ENCODE measurements at regions not wholly inside any gene's neighbourhood (a gene's known extent, or its start where the extent isn't known, plus 50 kb on each side); places are given as distances from the start of the nearest gene placed in this dataset.

GRCh38 chr3:177725165-177725564 is 527.9 kb upstream of the TBL1XR1 start:
- DNase-seq, result no peak

GRCh38 chr3:177726807-177727206 is 529.5 kb upstream of the TBL1XR1 start:
- DNase-seq, result no peak

DNA sequence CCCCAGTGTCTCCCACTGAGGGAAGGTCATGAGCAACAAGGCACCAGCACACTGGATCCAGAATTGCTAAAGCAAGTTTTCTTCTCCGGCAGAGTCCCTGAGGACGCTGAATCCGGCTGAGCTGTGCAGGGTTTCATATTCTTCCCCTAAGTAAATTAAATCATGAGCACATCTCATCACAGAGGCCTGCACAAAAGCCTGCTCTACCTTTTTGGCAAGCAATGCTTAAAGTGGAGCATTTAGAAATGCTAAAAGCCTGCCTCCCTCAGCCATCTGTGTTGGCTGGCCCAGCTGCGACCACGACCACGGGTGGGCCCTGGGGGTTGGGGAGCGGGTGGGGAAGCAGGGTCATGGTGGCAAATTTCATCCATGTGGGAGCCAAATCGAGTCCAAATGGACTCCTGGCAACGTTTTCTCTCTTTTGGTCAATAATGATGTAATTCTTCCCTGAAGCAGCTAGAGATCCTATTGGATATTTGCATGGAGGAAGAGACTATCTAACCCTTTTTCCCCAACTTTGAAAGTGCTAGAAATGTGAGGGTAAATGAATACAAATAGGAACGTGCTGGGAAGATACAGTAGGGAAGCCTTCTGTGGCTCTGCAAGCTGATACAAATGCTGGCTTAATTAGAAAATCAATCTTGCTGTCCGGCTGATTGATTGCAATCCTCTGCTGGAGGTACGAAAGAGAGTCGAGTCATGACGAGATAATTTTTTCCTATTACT is 532.8 kb upstream of the TBL1XR1 start:
- DNase-seq, result no peak

- DNase-seq, result no peak
Measured at GRCh38 chr3:177730814-177731213, 533.5 kb upstream of the TBL1XR1 start.

DNA sequence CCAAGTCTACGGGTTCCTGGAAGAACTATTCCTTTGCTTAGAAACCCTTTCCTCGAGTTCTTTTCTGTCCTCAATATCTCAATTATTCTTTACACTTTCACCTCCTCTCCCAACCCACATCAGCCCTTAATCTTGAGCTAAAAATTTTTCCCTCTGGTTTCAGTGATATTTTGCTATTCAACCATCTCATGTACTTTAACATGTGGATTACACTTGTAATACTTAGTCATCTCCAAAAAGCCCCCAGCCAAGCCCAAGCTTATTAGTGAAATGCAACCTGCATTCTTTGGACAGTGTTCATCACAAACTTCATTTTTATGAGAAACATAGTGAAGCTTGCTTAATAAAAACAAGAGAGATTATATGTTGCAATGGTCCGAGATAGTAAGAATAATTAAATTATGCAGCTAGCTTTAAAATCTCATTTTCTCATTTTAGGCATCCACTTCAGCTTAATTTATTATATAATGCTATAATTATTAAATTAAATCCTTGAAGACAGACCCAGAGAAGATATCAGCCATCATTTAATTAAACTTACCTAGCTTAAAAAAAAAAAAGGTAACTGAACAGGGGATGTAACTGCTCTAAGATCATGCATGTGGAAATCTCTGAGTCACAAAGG is 534.5 kb upstream of the TBL1XR1 start:
- no peak for DNase-seq

DNA sequence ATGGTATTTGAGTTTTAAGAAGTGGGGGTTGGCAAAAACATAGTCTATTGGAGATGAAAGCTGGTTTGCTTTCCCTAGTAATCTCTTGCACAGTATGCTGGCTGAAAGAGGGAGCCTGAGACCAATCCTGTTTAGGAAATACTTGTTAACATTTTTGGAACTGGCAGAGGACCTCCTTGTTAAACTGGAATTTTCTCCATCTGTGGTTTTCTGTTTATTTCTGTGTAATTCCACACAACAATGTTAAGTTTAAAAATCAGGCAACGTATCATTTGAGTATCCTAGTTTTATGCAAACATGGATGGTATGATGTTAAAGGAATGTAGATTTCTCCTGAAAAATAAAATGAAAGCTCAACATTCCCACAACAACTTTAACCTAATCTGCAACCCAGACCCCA is 536.0 kb upstream of the TBL1XR1 start:
- no peak for DNase-seq

DNA sequence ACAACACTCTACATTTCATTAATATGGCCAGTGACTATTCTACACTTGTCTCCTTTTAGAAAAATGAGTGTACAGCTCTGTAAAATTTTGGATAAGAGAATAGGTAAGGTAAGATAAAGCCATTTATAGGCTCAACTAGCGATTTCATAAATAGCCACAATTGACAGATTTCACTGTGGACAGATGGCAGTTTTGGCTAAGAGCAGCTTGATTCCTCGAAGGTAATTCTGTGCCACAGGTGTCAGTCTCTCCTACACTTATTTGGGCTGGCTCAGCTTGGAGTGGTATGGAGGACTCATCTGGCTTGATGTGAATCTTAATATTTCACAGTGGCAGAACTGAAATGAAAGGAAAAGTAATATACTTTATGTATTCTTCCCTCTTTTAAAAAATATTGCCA is 536.7 kb upstream of the TBL1XR1 start:
- DNase-seq, result no peak

DNA sequence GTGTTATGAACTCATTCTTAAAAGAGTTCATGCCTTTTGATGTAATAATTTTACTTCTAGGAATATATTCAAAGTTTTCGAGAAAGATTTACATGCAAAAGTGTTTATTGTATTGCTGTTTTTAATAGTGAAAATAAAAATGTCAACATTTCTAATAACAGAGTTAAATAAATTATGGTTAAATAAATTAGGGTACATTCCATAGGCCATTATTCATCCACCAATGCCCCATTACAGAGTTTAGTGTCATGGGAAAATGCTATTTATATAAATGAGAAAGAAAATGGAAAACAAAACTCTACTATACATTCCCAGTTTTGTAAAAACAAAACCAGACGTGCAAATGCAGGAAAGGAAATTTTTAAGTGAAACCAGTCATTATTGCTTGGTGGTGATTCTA is 538.1 kb upstream of the TBL1XR1 start:
- DNase-seq, result no peak

DNA sequence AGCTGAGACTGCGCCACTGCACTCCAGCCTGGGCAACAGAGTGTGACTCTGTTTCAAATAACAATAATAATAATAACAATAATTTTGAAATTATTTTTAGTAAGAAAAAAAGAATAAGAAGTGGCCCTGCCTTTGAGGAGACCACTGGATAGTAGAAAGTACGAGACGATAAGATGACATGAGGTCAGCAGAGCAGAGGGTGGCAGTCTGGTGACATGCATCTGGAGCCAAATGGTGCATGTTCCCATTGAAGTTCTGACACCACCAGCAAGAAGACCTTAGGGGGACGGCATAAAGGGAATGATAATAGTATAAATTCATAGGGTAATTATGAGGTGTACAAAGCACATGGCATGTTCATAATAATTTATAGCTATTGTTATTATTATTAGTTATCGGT is 542.2 kb upstream of the TBL1XR1 start:
- no peak for DNase-seq

GRCh38 chr3:177740254-177740653 is 543.0 kb upstream of the TBL1XR1 start:
- DNase-seq, result no peak

GRCh38 chr3:177742273-177742672 is 545.0 kb upstream of the TBL1XR1 start:
- no peak for DNase-seq

- DNase-seq, result no peak
Measured at GRCh38 chr3:177743173-177743890, 546.0 kb upstream of the TBL1XR1 start.

GRCh38 chr3:177744873-177745606 is 547.8 kb upstream of the TBL1XR1 start:
- no peak for DNase-seq

DNA sequence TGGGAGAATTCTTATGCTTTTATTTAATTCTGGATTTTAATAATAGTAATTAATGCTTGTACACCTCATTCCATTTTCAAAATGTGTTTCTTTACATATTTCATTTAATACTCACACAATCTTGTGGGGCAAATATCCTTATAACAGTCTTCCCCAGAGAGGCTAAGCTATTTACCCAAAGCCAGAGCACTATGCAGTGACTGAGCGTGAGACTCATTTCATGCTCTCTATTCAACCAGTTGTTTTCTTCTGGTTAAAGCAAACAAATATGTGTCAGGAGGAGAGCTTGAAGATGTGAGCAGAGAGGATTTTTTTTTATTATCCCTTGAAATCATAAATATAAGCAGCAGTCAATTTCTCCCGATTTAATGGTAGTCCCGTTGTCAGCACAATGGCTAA is 548.3 kb upstream of the TBL1XR1 start:
- no peak for DNase-seq

GRCh38 chr3:177746337-177746933 is 549.2 kb upstream of the TBL1XR1 start:
- DNase-seq, result no peak

DNA sequence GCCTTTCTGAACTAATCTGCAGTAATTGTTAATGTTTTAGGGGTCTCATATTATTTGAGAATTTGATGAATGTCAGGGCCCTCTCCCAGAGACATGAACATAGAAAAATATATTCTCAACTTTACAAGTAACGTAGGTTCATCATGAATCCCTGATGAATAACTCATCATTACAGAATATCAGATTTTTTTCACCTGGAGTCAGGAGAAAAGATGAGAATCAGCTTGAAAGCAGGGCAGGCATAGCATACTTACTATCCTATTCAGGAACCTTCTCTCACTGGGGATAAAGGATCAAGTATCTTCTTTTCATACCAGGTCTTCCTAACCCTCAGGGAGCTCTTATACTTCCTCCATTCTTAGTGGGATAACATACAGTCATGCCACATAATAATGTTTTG is 552.6 kb upstream of the TBL1XR1 start:
- no peak for DNase-seq

DNA sequence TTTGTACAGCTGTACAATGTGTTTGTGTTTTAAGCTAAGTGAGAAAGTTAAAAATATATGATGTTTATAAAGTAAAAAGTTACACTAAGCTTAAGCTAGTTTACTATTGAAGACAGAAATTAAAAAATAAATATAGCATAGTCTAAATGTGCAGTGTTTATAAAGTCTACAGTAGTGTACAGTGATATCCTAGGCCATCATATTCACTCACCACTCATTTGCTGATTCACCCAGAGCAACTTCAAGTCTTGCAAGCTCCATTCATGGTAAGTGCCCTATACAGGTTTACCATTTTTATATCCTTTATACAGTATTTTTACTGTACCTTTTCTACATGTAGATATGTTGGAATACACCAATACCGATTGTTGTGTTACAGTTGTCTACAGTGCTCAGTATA is 553.2 kb upstream of the TBL1XR1 start:
- DNase-seq, result no peak

- no peak for DNase-seq
Measured at GRCh38 chr3:177751770-177752169, 554.5 kb upstream of the TBL1XR1 start.

DNA sequence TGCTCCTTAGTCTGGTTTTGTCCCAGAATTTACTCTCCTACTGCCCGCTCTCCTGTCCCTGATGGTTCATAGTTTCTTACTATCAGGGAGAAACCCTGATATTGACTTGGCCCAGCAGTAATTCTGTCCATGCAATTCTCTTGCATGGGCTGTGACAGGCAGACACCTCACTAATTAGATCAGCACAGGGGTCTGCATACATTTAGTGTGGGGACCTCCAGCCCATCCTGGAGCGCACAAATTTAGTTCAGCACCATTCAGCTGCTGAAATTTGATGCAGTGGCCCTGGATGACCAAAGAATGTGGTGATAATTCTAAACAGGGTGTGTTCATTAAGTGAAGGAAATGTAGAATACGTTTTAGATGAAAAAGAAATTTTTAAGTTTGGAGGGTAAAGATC is 555.5 kb upstream of the TBL1XR1 start:
- DNase-seq, result no peak

- DNase-seq, result no peak
Measured at GRCh38 chr3:177753451-177754155, 556.3 kb upstream of the TBL1XR1 start.

DNA sequence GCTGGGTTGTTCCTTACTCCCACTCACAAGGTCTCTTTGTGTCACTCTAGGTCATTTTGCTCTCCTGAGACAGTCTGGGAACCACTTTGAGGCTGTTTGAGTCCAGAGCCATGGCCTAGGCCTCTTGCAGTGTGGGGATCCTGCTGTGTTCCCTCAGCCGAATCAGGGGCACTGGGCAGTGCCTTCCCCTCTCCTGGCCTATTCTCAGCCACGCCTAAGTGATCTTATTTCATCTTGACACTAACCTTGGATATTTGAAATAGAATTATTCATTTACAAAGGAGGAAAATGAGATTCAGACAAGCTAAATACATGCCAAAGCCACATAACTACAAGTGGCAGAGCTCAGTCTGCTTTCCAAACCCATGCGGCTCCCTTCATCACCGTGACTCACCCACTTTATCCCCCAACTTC is 557.2 kb upstream of the TBL1XR1 start:
- DNase-seq, result no peak

DNA sequence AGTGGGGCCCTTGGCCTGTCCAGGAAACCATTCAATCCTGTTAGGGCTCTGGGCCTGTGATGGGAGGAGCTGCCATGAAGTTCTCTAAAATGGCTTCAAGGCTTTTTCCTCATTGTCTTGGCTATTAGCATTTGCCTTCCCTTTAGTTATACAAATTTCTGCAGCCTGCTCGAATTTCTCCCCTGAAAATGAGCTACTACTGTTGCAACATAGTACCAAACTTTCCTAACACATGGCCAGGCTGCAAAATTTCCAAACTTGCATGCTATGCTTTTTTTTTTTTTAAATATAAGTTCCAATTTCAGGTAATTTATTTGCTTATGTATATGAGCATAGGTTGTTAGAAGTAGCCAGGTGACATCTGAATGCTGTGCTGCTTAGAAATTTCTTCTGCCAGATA is 560.8 kb upstream of the TBL1XR1 start:
- no peak for DNase-seq
